Fibroblast of the aortic adventitia (primary cell): ENCODE measurements at regions not wholly inside any gene's neighbourhood (a gene's known extent, or its start where the extent isn't known, plus 50 kb on each side); places are given as distances from the start of the nearest gene placed in this dataset.

Experiments used
- DNase-seq: peaks from one replicate; pipeline ENCODE4 v3.0.0-alpha.2; 2010; ENCODE audit warnings: low read depth
- H3K4me3 ChIP-seq: 2 replicates; pipeline ENCODE4 v1.5.1; 2011; ENCODE audit warnings: low read depth, mild to moderate bottlenecking, control low read depth, low read length, moderate library complexity
- TF ChIP-seq, protein P1 (sequence below): IDR thresholded peaks from 2 replicates; pipeline ENCODE4 v1.5.1; 2011; ENCODE audit warnings: mild to moderate bottlenecking, low read length, control low read depth, inconsistent platforms; ENCODE audit not compliant: insufficient read depth

DNA sequence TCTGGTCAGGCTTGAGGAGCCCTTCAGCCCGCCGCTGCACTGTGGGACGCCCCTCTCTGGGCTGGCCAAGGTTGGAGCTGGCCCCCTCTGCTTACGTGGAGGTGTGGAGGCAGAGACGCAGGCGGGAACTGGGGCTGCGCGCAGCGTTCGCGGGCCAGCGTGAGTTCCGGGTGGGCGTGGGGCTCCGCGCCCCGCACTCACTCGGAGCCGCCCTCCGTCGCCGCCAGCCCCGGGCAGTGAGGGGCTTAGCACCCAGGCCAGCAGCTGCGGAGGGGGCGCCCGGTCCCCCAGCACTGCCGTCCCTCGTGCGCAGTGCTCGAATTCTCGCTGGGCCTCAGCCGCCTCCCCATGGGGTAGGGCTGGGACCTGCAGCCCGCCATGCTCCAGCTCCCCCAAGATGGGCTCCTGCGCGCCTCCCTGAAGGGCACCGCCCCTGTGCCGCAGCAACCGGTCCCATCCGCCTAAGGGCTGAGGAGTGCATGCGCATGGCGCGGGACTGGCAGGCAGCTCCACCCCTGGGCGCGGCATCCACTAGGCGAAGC is 695.9 kb downstream of the EPHA7 start:
- no peak overlapping the region for H3K4me3 ChIP-seq
- DNase-seq: no peak
- TF ChIP-seq, protein P1, sequence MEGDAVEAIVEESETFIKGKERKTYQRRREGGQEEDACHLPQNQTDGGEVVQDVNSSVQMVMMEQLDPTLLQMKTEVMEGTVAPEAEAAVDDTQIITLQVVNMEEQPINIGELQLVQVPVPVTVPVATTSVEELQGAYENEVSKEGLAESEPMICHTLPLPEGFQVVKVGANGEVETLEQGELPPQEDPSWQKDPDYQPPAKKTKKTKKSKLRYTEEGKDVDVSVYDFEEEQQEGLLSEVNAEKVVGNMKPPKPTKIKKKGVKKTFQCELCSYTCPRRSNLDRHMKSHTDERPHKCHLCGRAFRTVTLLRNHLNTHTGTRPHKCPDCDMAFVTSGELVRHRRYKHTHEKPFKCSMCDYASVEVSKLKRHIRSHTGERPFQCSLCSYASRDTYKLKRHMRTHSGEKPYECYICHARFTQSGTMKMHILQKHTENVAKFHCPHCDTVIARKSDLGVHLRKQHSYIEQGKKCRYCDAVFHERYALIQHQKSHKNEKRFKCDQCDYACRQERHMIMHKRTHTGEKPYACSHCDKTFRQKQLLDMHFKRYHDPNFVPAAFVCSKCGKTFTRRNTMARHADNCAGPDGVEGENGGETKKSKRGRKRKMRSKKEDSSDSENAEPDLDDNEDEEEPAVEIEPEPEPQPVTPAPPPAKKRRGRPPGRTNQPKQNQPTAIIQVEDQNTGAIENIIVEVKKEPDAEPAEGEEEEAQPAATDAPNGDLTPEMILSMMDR: no peak

GRCh38 chr6:92719773-92720172 is 699.6 kb downstream of the EPHA7 start:
- no peak for DNase-seq
- TF ChIP-seq, protein P1: no peak
- H3K4me3 ChIP-seq: no peak overlapping the region

GRCh38 chr6:92716638-92717037 is 702.7 kb downstream of the EPHA7 start:
- TF ChIP-seq, protein P1: no peak
- H3K4me3 ChIP-seq: no peak overlapping the region
- no peak for DNase-seq

DNA sequence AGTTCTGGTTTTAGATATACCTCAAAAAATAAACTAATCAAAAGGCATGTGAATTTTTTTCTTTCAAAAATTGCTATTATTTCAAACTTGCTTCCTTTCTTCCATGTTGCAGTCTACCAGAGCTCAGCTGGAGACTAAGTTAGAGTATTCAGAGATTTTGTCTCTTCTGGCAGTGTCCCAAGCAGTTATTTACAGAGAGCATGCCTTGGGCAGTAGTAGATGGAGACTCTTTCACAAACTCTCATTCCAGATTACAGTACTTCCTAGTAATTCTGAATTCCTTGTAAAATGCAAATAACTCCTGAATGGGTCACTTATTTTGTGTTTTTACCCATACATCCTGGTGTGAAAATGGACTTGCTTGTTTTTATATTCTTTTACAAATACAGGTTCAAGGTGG is 703.4 kb downstream of the EPHA7 start:
- no peak for DNase-seq
- TF ChIP-seq, protein P1: no peak

DNA sequence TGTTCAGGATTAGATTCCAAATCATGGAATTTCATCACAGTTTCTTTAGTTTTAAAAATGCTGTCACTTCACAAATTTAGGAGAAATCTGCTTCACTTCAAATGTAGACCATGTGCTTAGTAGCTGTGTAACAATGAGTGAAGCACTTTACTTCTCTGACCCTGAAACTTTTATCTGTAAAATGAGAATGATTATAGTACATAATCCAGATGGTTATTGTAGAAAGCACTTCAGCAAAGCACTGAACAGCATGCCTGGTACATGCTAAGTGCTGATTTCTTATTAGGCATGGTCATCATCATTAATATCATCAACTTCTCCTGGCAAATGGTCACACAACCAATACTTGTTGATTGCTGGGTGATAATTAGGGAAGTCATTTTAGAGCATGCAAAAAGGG is 705.0 kb downstream of the EPHA7 start:
- no peak for DNase-seq
- TF ChIP-seq, protein P1: no peak
- no peak overlapping the region for H3K4me3 ChIP-seq

More for the DNA sequence above, 703.4 kb downstream of the EPHA7 start:
- H3K4me3 ChIP-seq: no peak overlapping the region

- DNase-seq: no peak
- TF ChIP-seq, protein P1: no peak
Observed at GRCh38 chr6:92710048-92710447, 709.3 kb downstream of the EPHA7 start.

GRCh38 chr6:92708945-92709344 is 710.4 kb downstream of the EPHA7 start:
- no peak for DNase-seq
- no peak overlapping the region for H3K4me3 ChIP-seq
- TF ChIP-seq, protein P1: no peak

More at GRCh38 chr6:92710048-92710447, 709.3 kb downstream of the EPHA7 start:
- H3K4me3 ChIP-seq: no peak overlapping the region
